Muscle of leg (tissue), 3 donors: ENCODE measurements at regions not wholly inside any gene's neighbourhood (a gene's known extent, or its start where the extent isn't known, plus 50 kb on each side); places are given as distances from the start of the nearest gene placed in this dataset.

ENCODE experiments used
- DNase-seq: peaks from one replicate; pipeline ENCODE4 v3.0.0; 2013
- H3K27ac ChIP-seq: one replicate; pipeline ENCODE4 v1.5.1; 2013; ENCODE audit warnings: mild to moderate bottlenecking, low read length, control low read depth
- H3K27me3 ChIP-seq: one replicate; pipeline ENCODE4 v1.6.1; 2013; ENCODE audit warnings: low read length; ENCODE audit not compliant: control insufficient read depth, insufficient read depth
- H3K36me3 ChIP-seq: one replicate; pipeline ENCODE4 v1.6.1; 2013; ENCODE audit warnings: low read length; ENCODE audit not compliant: control insufficient read depth, insufficient read depth
- H3K4me1 ChIP-seq: one replicate; pipeline ENCODE4 v1.6.1; 2013; ENCODE audit warnings: low read length; ENCODE audit not compliant: control insufficient read depth, insufficient read depth
- H3K4me3 ChIP-seq: one replicate; pipeline ENCODE4 v1.5.1; 2013; ENCODE audit warnings: low read length, control low read depth
- H3K9me3 ChIP-seq: replicated peaks from 2 replicates; pipeline ENCODE4 v1.6.1; 2013; ENCODE audit warnings: low read depth, low read length; ENCODE audit not compliant: control insufficient read depth
- WGBS: methylation state at CpG from one replicate; pipeline ENCODE4 v1.1.5; 2013; ENCODE audit warnings: missing lambda C conversion rate; ENCODE audit not compliant: insufficient coverage; 5-methylcytosine and 5-hydroxymethylcytosine counted together

DNA sequence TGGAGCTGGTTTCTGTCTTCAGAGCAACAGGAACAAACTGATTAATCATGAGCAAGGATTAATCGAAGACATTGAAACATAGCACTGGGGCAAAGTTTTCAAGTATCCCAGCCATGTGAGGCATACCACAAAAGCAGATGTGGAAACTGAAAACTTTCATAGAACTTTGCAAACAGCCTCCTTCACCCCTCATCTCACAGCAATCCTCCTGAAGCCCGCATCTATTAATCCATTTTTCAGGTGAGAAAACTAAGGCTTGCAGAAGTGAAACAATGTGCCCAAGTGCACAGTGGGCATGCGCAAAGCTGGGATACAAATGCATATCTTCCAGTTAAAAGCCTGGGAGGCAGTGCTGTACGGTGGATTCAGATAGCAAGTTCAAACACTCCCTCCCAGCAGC is 58.6 kb upstream of the HMGXB4 start:
- no peaks in the 10 kb centered on the region for H3K9me3 ChIP-seq
- DNase-seq = no peak
- H3K4me3 ChIP-seq = no peak overlapping the region
- 94% methylated on average over 3 of the region's 4 CpGs for WGBS
- no peaks in the 10 kb centered on the region for H3K4me1 ChIP-seq
- no peak overlapping the region for H3K27ac ChIP-seq
- H3K27me3 ChIP-seq = peaks cover 2% of the 10 kb centered on the region
- H3K36me3 ChIP-seq = no peaks in the 10 kb centered on the region

DNA sequence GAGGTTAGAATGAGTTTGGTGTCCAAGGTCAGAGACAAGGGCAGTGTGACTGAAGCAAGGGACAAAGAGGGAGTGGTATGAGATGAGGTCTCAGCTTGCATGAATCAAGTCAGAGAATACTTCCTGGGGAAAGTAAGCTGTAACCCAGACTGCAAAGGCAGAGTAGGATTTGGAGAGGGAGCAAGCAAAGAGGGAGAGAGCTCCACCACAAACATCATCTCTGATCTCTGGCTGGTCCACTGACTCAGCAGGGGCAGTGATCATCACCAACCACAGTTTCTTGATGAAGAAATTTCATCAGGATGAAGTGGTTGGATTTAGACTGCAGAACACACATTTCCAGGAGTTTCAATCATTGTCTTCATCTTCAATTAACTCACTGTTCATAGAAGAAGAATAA is 54.9 kb upstream of the HMGXB4 start:
- no peaks in the 10 kb centered on the region for H3K9me3 ChIP-seq
- H3K27me3 ChIP-seq = peaks cover 2% of the 10 kb centered on the region
- no peak overlapping the region for H3K4me3 ChIP-seq
- no peaks in the 10 kb centered on the region for H3K4me1 ChIP-seq
- no peaks in the 10 kb centered on the region for H3K36me3 ChIP-seq
- no peak overlapping the region for H3K27ac ChIP-seq
- DNase-seq = no peak

DNA sequence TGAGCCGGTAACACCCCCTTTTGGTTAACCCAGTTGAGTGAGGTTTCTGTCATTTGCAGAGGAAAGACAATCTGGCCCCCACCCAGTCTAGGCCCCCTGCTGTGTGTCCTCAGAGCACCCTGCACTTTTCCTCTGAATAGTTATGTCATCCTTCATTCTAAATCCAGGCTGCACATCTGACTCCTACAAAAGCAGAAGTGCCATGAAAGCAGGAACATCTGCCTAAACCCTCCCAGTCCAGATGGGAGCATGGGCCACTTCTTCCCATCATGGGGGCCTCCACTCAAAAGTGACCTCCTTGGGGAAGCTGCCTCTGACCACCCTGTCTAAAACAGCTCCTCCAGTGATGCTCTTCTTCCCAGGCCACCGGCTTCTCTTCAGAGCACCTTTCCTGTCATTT is 53.7 kb upstream of the HMGXB4 start:
- 50% methylated on average over 1 of the region's 2 CpGs for WGBS
- no peaks in the 10 kb centered on the region for H3K9me3 ChIP-seq
- no peak overlapping the region for H3K4me3 ChIP-seq

DNA sequence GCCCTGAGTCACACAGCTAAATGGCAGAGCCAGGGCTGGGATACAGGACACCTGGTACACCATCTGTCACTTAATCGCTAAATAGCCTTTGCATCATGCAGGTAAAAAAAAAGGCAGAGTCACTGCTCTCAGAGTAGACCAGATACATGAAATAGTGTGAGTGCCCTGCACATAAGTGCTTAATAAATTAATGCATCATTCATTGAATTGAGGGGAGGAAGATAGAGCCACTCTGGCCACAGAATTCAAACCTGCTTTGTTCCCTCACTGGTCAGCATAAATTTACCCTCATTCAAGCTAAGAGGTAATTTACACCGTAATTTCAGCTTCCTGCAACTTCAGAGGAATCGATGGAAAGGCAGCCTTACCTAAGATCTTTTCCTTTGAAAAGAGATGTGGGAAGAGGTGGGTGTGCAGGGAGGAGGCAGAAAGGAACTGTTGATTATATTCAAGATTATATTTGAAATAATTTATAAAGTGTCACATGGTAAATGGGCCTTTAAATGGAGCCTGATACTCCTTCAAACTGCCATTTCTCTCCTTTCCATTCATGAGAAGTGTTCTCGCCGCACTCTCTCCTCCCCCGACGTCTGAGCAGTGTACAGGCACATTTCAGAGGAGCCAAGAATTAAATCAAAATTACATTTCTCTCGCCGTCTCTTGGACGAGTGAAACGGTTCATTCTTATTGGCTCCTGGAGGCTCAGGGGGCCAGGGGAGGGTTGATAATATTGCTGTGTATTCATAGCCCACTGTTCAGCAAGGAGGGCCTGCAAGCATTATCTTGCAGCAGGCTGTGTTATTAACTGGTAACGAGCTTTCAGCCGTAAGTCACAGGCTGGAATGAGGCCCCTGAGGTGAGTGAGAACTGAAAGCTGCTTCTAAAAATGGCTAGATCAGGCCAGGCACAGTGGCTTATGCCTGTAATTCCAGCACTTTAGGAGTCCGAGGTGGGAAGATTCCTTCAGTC is 52.2 kb upstream of the HMGXB4 start:
- peak; percentile 58 for DNase-seq
- Histone ChIP-seq H3K4me1 (no peaks in the 10 kb centered on the region), H3K9me3 (no peaks in the 10 kb centered on the region), H3K27ac (no peak overlapping the region), H3K4me3 (no peak overlapping the region), H3K36me3 (no peaks in the 10 kb centered on the region), H3K27me3 (peaks cover 4% of the 10 kb centered on the region)
- WGBS = 19% methylated on average over 6 of the region's 14 CpGs

More for the DNA sequence above, 53.7 kb upstream of the HMGXB4 start:
- no peak for DNase-seq
- H3K4me1 ChIP-seq = no peaks in the 10 kb centered on the region
- no peaks in the 10 kb centered on the region for H3K36me3 ChIP-seq
- no peak overlapping the region for H3K27ac ChIP-seq
- peaks cover 4% of the 10 kb centered on the region for H3K27me3 ChIP-seq

DNA sequence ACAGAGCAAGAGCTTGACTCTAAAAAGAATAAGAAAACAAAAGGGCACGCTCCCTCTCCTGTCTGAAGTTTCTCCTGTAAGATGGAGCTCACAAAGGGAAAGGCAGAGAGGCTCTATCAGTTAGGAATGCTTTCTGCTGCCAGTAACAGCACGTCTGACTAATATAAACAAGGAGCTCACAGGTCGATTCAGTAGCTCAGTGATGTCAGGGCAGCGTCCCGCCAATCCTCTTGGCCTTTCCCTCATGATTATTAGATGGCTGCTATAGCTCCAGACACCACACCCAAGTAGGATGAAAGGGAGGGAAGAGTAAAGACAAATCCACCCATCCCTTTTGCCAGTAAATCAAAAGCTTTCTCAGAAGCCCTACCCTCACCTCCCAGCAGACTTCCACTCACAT is 51.3 kb upstream of the HMGXB4 start:
- WGBS = 40% methylated on average over 3 of the region's 5 CpGs
- no peaks in the 10 kb centered on the region for H3K4me1 ChIP-seq
- DNase-seq = peak; percentile 18
- H3K36me3 ChIP-seq = no peaks in the 10 kb centered on the region
- H3K4me3 ChIP-seq = no peak overlapping the region
- peaks cover 4% of the 10 kb centered on the region for H3K27me3 ChIP-seq
- H3K9me3 ChIP-seq = no peaks in the 10 kb centered on the region
- no peak overlapping the region for H3K27ac ChIP-seq

DNA sequence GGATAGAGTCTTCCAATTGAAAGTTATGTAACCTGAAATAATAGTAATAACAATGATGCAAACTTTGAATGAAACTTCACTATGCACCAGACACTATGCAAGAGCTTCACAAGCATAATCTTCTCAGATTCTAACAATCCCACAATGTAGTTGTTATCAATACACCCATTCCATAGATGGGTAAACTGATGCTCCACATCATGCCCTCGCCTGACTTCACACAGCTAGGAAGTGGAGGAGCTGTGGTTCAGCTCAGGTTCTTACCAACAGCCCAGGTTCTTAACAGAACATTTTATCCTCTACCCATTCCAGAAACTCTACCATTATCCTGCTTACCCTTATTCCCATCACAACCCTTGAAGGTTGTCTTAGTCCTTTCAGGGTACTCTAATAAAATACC is 50.4 kb upstream of the HMGXB4 start:
- Histone ChIP-seq H3K9me3 (no peaks in the 10 kb centered on the region), H3K4me1 (no peaks in the 10 kb centered on the region), H3K36me3 (no peaks in the 10 kb centered on the region), H3K27me3 (peaks cover 4% of the 10 kb centered on the region), H3K27ac (no peak overlapping the region), H3K4me3 (no peak overlapping the region)
- no peak for DNase-seq
- WGBS = 80% methylated on average over 1 of the region's 1 CpG
